ENCODE measurements at regions not wholly inside any gene's neighbourhood (a gene's known extent, or its start where the extent isn't known, plus 50 kb on each side); places are given as distances from the start of the nearest gene placed in this dataset.
A peak's percentile ranks its signal among the peaks of the same experiment; 100 is the strongest.

DNA sequence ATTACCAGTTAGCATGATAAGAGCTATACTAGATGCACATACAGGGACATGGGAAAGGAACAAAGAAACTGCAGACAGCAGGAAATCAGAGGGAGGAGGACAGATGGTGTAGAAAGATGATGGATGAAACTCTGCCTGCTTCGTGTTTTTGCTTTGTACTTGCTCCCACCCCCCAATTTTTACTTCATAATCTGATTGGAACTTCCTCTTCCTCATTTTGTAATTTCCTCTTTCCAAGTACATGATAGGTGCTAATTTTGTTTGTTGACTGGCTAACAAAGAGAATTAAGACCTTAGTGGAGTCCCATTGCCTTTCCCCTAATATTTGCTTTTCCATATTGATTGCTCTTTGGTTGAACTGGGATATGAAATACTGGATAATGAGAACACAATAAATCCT lies 76.0 kb upstream of the PELI1 start:
- Histone ChIP-seq H4K91ac (replicated peaks; ENCODE audit: insufficient read length, low read length) (no peak overlapping the region), H3K4me3 (ENCODE audit: extremely low read depth in 1 of 4, insufficient read depth in 2 of 4, low read depth in 3 of 4, low read length in 4 of 4) (no peak overlapping the region), H3K4me2 (ENCODE audit: insufficient read depth in 1 of 2, low read depth in 2 of 2, low read length in 2 of 2) (no peak overlapping the region), H2AK5ac (ENCODE audit: low read depth, low read length) (no peak overlapping the region), H2BK120ac (replicated peaks; ENCODE audit: low read depth, low read length) (no peak overlapping the region), H3K9me3 (ENCODE audit: insufficient read depth in 2 of 2, low read depth in 1 of 2, low read length in 1 of 2) (no peaks in the 10 kb centered on the region), H3K18ac (ENCODE audit: extremely low read depth, low read length) (no peak overlapping the region), H2AFZ (ENCODE audit: low read length) (no peak overlapping the region), H3K4me1 (replicated peaks in 1 of 4; ENCODE audit: control insufficient read depth in 3 of 4, insufficient read depth in 4 of 4, low read length in 3 of 4) (peaks cover 4 to 14% (median 10%) of the 10 kb centered on the region in 4 experiments; a peak in 5 of 7 replicates), H2BK12ac (ENCODE audit: low read depth, low read length) (no peak overlapping the region), H3K4ac (replicated peaks; ENCODE audit: insufficient read length, low read depth, low read length) (peak overlapping the region; percentile 55), H3K79me1 (ENCODE audit: low read depth, low read length) (no peaks in the 10 kb centered on the region), H3K9ac (replicated peaks in 1 of 4; ENCODE audit: extremely low read depth in 1 of 4, low read depth in 3 of 4, low read length in 3 of 4) (no peak overlapping the region; a peak in 1 of 7 replicates), H4K8ac (ENCODE audit: extremely low read depth, insufficient read depth, low read length) (no peak overlapping the region), H4K5ac (ENCODE audit: insufficient read length, low read depth, low read length) (no peak overlapping the region), H3K23me2 (ENCODE audit: low read depth, low read length) (no peaks in the 10 kb centered on the region; the same call in 1 of the 2 replicates), H2BK15ac (ENCODE audit: low read length) (no peak overlapping the region), H3K56ac (replicated peaks; ENCODE audit: insufficient read length, low read depth, low read length) (no peak overlapping the region), H3K23ac (ENCODE audit: insufficient read length) (no peak overlapping the region), H2BK5ac (ENCODE audit: low read depth, low read length) (no peak overlapping the region), H3K79me2 (ENCODE audit: control insufficient read depth in 1 of 2, insufficient read depth in 2 of 2, low read length in 2 of 2) (no peaks in the 10 kb centered on the region), H3K14ac (ENCODE audit: insufficient read length) (no peak overlapping the region), H2BK20ac (ENCODE audit: low read length) (0 out of 2 replicates have a peak overlapping the region, but pooled peaks have one; percentile 25), H3K27ac (ENCODE audit: low read depth, low read length) (no peak overlapping the region), H3K36me3 (ENCODE audit: control insufficient read depth in 2 of 4, insufficient read depth in 4 of 4, low read length in 3 of 4) (no peaks in the 10 kb centered on the region), H4K20me1 (replicated peaks in 1 of 2; ENCODE audit: control insufficient read depth in 1 of 2, insufficient read depth in 2 of 2, low read length in 2 of 2) (no peaks in the 10 kb centered on the region), H3K27me3 (replicated peaks in 1 of 4; ENCODE audit: control insufficient read depth in 3 of 4, extremely low read depth in 1 of 4, insufficient read depth in 3 of 4, low read length in 3 of 4) (no peaks in the 10 kb centered on the region)
- DNase-seq (ENCODE audit: low read depth in 1 of 2, low spot score in 2 of 2) = no peak
- TF ChIP-seq NRF1 (IDR thresholded peaks at IDR 0.05; ENCODE audit: low read depth, low read length) = no peak
- POLR2A ChIA-PET (ENCODE audit: partially characterized antibody) = interaction anchor here (1.7 kb wide), 1 partner anchor 12 kb away, joined by 4 read pairs; no protein-coding TSS in a partner anchor
- WGBS, 2 experiments (ENCODE audit: extremely low coverage in 1 of 2, insufficient coverage in 1 of 2, insufficient read length in 1 of 2, insufficient replicate concordance in 2 of 2, low coverage in 1 of 2, low lambda C conversion rate in 2 of 2, missing lambda C conversion rate in 1 of 2) = 71% methylated on average over 1 of the region's 1 CpG; no CpG with 5 or more reads in 1 of the 2 experiments
- no peak for FAIRE-seq
- CTCF ChIA-PET (ENCODE audit: partially characterized antibody) = interaction anchor here (1.2 to 7.6 kb wide), 2 partner anchors 52 to 109 kb away, joined by 4 to 39 read pairs; no protein-coding TSS in a partner anchor

Data from H1 (cell line).